ENCODE measurements at regions not wholly inside any gene's neighbourhood (a gene's known extent, or its start where the extent isn't known, plus 50 kb on each side); places are given as distances from the start of the nearest gene placed in this dataset.

DNA sequence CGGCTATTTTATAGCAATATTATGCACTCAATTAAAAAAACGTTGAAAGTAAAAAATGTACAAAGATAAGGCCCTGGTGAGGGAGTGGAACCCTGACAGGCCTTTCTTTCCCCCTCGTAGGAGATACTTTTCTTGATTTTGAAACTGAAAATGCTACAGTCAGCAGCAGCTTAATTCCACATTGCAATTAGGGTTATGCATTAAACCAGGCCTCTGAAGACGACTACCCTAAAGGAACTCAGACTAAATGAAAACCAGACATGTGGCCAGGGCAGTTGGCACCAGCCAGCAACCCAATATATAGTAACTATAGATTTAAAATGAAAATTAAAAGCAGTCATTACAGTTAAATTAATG is 463.2 kb upstream of the MAF start:
- TF ChIP-seq CTCF (IDR thresholded peaks at IDR 0.05) (no peak), POLR2A (IDR thresholded peaks at IDR 0.05) (no peak)
- H3K36me3 ChIP-seq: no peaks in the 10 kb centered on the region
- H3K4me3 ChIP-seq: no peak overlapping the region
- H3K27ac ChIP-seq: peak overlapping the region in 1 of 4 donors; percentile 56
- H3K9me3 ChIP-seq: no peaks in the 10 kb centered on the region
- DNase-seq: no peak
- H3K4me1 ChIP-seq: no peaks in the 10 kb centered on the region
- no peaks in the 10 kb centered on the region for H3K27me3 ChIP-seq

- Histone ChIP-seq H3K4me3 (no peak overlapping the region), H3K27me3 (no peaks in the 10 kb centered on the region), H3K9me3 (no peaks in the 10 kb centered on the region), H3K27ac (peak overlapping the region in 1 of 4 donors; percentile 56), H3K4me1 (no peaks in the 10 kb centered on the region), H3K36me3 (no peaks in the 10 kb centered on the region)
- TF ChIP-seq POLR2A (IDR thresholded peaks at IDR 0.05) (no peak), CTCF (IDR thresholded peaks at IDR 0.05) (no peak)
- DNase-seq: no peak
Measured at GRCh38 chr16:80063031-80063712, 462.6 kb upstream of the MAF start.

DNA sequence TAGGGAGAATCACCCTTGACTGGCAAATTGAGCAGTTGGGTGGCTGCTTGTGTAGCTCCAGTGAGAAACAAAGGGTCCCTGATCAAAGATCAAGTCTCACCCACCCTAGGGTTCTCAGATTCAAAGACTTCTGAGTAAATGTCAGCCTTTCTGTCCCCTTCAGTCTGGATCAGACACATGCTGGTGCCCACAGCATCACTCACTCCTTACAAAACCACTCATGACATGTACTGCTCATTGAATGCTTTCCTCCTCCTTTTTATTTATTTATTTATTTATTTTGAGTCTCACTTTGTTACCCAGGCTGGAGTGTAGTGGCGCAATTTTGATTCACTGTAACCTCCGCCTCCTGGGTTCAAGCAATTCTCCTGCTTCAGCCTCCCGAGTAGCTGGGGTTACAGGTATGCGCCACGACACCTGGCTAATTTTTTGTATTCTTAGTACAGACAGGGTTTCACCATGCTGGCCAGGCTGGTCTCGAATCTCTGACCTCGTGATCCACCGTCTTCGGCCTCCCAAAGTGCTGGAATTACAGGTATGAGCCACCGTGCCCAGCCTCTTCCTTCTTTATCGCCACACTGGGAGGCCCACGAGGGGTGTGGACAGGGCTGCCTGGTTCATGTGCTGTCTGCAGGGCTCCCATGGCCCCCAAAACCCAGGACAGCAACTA is 462.0 kb upstream of the MAF start:
- Histone ChIP-seq H3K4me1 (no peaks in the 10 kb centered on the region), H3K4me3 (no peak overlapping the region), H3K9me3 (no peaks in the 10 kb centered on the region), H3K27me3 (no peaks in the 10 kb centered on the region), H3K27ac (peak overlapping the region in 1 of 4 donors; percentile 56), H3K36me3 (no peaks in the 10 kb centered on the region)
- no peak for DNase-seq
- TF ChIP-seq POLR2A (IDR thresholded peaks at IDR 0.05) (no peak), CTCF (IDR thresholded peaks at IDR 0.05) (no peak)

- Histone ChIP-seq H3K27ac (no peak overlapping the region), H3K27me3 (no peaks in the 10 kb centered on the region), H3K4me3 (no peak overlapping the region), H3K4me1 (no peaks in the 10 kb centered on the region), H3K36me3 (no peaks in the 10 kb centered on the region), H3K9me3 (no peaks in the 10 kb centered on the region)
- TF ChIP-seq CTCF (IDR thresholded peaks at IDR 0.05): no peak
- no peak for TF ChIP-seq POLR2A (IDR thresholded peaks at IDR 0.05)
- DNase-seq: no peak
Measured at GRCh38 chr16:80060470-80060869, 459.9 kb upstream of the MAF start.

GRCh38 chr16:80059836-80060235 is 459.3 kb upstream of the MAF start:
- Histone ChIP-seq H3K27ac (no peak overlapping the region), H3K27me3 (no peaks in the 10 kb centered on the region), H3K36me3 (no peaks in the 10 kb centered on the region), H3K4me3 (no peak overlapping the region), H3K9me3 (no peaks in the 10 kb centered on the region), H3K4me1 (no peaks in the 10 kb centered on the region)
- TF ChIP-seq CTCF (IDR thresholded peaks at IDR 0.05) (no peak), POLR2A (IDR thresholded peaks at IDR 0.05) (no peak)
- no peak for DNase-seq

All from Peyer's patch (tissue), 4 donors.